ENCODE measurements at regions not wholly inside any gene's neighbourhood (a gene's known extent, or its start where the extent isn't known, plus 50 kb on each side); places are given as distances from the start of the nearest gene placed in this dataset.

DNA sequence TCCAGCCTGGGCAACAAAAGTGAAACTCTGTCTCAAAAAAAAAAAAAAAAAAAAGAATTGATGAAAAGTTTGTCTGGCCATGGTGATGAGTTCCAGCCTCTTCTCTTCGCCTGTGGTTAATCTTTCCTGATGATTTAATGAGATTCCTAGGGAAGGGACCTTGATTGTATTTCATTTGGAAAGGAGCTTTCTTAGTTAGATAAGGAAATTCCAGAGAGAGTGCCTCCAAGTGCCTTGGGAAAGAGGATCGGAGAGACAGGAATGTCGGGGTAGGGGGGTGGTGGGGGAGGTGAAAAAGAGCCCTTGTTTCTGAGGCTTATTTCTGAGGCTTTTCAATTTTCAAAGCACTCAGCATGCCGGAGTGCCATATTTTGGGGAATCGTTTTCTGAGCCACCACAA is 93.2 kb upstream of the SIAH1 start:
- TF ChIP-seq, protein P1, sequence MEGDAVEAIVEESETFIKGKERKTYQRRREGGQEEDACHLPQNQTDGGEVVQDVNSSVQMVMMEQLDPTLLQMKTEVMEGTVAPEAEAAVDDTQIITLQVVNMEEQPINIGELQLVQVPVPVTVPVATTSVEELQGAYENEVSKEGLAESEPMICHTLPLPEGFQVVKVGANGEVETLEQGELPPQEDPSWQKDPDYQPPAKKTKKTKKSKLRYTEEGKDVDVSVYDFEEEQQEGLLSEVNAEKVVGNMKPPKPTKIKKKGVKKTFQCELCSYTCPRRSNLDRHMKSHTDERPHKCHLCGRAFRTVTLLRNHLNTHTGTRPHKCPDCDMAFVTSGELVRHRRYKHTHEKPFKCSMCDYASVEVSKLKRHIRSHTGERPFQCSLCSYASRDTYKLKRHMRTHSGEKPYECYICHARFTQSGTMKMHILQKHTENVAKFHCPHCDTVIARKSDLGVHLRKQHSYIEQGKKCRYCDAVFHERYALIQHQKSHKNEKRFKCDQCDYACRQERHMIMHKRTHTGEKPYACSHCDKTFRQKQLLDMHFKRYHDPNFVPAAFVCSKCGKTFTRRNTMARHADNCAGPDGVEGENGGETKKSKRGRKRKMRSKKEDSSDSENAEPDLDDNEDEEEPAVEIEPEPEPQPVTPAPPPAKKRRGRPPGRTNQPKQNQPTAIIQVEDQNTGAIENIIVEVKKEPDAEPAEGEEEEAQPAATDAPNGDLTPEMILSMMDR (IDR thresholded peaks at IDR 0.05), result no peak
- no peak for TF ChIP-seq POLR2AphosphoS5 (IDR thresholded peaks at IDR 0.05; ENCODE audit: low read depth, low read length)

All from Panc1 (cell line).